ENCODE measurements at regions not wholly inside any gene's neighbourhood (a gene's known extent, or its start where the extent isn't known, plus 50 kb on each side); places are given as distances from the start of the nearest gene placed in this dataset.

DNA sequence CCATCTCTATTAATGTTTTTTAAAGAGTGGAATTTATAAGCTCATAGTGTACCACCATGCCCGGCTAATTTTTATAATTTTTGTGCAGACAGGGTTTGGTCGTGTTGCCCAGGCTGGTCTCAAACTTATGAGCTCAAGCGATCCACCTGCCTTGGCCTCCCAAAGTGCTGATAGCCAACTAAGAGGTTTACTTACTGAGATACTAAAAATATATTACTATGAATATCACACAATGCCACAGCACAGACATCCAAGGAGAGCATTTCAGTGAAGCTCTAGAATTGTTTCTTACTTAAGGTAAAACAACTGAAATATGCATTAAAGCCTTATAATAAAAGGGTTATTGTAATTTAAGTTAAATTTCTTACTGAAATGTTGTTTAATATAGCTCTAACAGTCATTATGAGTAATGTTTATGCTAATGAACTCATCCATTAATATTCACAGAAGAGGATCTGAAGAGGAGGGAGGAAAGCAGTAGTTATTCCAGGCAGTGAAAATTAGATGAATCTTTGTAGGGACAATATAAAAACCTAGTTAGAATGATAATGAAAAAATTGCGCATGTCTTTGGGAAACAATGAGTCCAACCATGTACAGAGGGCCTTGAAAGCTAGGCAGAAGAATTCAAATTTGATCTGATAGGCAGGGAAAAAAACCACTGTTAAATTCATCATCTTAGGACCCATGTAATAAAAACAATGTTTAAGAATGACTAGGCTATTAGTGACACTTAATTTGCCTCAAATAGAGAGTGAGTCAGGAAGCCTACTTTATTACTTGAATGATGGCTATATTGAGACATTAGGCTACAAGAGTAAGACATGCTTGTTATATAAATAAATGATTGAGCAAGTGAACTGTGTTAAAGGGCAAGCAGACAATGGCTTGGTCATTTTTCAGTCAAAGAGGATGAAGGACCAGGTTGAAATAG, 99.2 kb downstream of the SLC41A2 start:
- no peak for DNase-seq

DNA sequence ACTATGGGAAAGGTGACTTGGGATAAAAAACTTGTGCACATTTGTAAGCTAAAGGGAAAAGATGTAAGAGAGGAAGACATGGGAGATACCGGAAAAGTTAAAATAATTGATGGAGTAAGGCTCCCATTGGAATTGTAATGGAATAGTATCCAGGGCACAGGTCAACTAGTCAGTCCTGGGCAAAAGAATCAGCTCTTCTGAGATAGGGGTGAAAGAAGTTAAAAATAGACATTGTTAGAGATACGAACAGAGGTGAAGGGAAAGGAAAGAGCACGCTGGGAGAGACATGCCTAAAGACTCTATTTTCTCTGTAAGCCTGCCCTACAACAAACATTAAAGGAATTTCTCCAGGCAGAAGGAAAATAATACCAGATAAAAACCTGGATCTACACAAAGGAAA, 101.6 kb downstream of the SLC41A2 start:
- DNase-seq = no peak

DNA sequence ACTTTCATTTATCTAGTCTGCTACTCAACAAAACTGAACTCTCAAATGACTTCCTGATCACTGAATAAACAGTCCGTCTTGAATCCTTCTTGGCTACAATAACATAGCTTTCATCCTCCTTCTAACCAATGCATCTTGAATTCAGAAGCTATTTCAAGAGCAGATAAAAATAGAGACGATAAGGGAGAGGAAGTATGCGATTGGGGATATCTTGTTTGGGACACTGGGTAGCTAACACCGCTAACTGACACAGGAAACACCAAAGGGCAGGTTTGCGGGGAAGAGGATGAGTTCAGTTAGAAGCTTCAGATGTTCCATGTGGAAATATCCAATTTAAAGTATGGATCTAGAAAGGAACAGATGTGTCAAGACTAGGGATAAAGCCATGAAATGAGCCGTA, 102.5 kb downstream of the SLC41A2 start:
- no peak for DNase-seq

GRCh38 chr12:104852896-104853295, 105.2 kb downstream of the SLC41A2 start:
- no peak for DNase-seq

GRCh38 chr12:104852102-104852501, 106.0 kb downstream of the SLC41A2 start:
- no peak for DNase-seq

GRCh38 chr12:104850781-104851180, 107.3 kb downstream of the SLC41A2 start:
- no peak for DNase-seq

GRCh38 chr12:104846056-104846767, 111.9 kb downstream of the SLC41A2 start:
- DNase-seq = no peak

DNA sequence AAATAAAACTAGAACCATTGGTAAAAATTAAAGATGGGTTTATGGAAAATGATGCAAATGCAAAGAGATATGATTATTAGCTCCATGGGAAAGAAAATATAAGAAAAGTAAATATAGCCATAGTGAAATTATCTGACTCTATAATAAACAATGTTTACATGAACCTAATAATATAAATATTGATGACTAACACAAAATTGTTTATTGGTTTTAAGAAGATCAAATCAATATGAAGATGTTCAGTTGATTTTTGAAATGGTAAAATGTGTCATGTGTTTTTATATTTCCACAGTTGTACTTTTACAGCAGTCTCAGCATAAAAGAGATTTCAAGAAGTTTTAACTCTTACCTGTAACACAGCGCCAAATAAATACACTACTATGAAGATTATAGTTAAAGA, 114.0 kb downstream of the SLC41A2 start:
- no peak for DNase-seq

DNA sequence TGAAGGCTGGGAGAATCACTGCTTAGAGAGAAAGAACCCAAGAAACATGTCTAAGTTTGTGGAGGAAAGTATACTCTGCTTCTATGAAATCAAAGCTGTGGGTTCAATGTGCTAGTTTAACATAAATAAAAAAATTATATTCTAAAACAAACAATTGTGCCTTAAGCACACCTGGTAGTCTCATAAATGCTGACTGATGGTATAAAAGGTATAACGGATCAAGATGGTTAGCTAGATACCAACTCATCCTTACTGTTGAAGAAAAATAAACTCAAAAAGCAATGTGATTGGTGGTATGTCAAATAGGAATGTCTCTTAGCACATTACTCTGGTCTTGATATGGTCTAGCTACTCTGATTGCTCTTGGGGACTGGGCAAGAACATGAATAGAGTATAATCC, 117.8 kb downstream of the SLC41A2 start:
- DNase-seq = no peak

DNA sequence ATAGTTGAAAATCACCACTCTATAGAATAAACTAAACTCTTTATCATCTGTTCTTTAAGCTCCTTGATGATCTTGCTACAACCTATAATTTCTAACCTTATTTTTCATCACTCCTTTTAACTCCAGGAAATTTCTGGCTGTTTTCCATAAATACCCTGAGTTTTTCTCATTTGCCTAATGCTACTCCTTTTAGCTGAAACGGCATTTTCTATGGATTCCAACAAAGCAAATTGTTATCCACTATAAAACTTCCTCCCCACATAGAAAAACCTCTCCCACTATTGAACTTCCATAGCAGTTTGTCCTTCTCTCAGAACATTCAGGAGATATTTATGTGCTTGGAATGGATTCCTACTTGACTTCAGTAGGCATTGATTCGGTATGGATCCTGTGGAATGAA, 122.8 kb downstream of the SLC41A2 start:
- DNase-seq = no peak

DNA sequence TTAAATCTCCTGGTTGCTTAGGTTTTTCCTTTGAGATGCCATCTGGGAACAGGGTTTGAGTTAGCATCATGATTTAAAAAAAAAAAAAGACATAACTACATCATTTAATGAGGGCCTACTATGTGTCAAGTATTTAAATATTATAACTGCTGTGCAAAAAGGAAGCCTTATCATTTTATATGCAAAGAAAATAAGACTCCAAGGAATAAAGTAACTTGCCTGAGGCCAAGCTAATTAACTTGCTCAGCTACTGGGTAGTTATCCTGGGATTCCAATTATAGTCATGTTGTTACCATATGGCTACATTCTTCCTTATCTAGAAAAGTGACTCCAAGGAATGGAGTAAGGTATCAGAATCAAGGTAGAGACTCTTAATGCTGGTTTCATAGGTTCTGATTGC, 123.5 kb downstream of the SLC41A2 start:
- DNase-seq = no peak

DNA sequence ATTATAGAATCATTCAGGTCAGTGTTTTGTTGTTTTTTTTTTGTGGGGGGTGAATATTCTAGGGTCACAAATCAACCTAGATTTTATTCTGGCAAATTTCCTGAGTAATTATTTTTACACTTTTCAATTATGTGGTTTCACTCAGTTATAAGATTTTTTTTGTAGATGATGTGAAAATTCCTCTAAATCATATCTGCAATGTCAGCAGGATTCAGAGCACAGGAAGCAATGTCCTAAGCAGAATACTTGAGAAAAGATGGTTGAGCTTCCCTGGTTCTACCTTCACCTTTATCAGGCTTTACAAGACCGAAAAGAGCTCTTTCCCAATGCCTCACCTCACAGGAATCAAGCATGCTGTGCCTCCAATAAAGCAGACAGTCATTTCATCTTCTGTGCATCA, 124.3 kb downstream of the SLC41A2 start:
- DNase-seq = no peak

GRCh38 chr12:104828015-104828414, 130.1 kb downstream of the SLC41A2 start:
- no peak for DNase-seq

DNA sequence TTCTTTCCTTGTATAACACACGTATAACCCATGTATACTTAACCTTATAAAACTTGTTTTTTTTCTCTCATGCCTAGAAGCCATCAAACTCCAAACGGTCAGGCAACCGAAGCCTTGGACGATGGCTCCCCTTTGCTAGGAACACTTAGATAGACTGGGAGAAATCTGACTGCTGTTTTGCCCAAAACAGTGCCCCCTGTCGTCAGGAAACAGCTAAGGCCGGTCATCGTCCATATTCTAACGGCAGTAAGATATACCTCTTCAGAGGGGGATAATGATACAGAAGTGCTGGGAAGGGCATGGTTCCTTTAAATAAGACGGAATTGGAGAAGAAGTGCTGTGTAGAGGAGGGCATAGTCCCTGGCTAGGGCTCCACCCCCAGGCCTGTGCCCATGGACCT, 130.5 kb downstream of the SLC41A2 start:
- DNase-seq = no peak

DNA sequence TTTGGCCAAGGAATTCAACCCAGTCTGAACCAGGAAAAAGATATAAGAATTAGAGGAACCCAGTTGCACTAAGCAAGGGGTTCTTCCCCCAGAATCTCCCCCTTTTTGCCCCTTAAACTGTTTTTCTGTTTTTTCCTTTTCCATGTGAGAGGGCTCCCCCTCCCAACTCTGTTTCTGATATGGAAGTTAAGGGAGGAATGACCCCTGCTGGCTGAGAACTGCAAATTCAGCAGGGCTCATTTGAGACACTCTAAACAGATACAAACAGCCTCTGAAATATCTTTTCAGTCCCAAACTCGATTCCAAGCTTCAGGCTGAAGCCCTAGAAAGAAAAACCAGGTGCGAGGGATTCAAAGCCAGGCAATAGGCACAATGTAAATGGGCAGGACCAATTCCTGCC, 132.7 kb downstream of the SLC41A2 start:
- DNase-seq = no peak

GRCh38 chr12:104823985-104824461, 134.1 kb downstream of the SLC41A2 start:
- no peak for DNase-seq

- no peak for DNase-seq
These were observed 135.1 kb downstream of the SLC41A2 start for GRCh38 chr12:104822941-104823340.

GRCh38 chr12:104816845-104817503, 141.1 kb downstream of the SLC41A2 start:
- DNase-seq = no peak

DNA sequence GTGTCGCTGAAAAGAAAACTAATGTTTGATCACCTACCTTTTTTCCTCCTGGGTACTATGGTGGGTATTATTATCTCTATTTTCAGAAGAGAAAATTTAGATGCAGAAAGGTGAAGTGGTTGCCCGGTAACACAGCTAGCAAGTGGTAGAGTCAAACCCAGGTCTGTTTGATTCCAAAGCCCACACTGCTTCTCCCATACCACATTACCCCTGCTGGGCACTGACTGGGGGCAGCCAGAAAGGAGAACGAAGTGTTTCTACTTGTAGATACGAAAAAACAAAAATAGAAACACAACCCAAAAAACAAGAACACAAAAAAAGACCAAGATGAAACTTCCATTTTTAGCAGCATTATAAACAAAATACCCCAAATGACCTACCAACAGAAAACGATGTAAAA, 142.2 kb downstream of the SLC41A2 start:
- no peak for DNase-seq

GRCh38 chr12:104814944-104815343, 143.1 kb downstream of the SLC41A2 start:
- DNase-seq = no peak

Data from GOT3 (cell line).